ENCODE measurements at regions not wholly inside any gene's neighbourhood (a gene's known extent, or its start where the extent isn't known, plus 50 kb on each side); places are given as distances from the start of the nearest gene placed in this dataset.
A peak's percentile ranks its signal among the peaks of the same experiment; 100 is the strongest.

DNA sequence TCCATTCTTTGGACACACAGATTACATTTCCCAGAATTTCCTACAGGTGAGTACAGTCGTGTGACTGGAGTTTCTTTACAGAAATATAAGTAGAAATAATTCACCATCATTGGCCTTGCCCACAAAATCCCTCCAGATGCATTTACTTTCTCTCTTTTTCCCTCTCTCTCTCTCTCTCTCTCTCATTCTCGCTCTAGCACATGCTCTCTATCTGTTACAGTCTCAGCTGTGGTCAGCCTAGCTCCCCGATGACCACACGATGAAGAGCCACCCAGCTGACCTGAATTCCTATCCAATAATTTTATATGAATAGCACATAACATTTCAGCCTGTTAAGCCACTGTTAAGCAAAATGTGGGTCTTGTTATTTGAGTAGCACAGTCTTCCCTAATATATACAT is 507.9 kb downstream of the PCDH7 start:
- no peak overlapping the region for H4K8ac ChIP-seq (replicated peaks; ENCODE audit: insufficient read length, low read depth, low read length)
- H2BK5ac ChIP-seq (ENCODE audit: insufficient read length, low read length): no peak overlapping the region
- H2BK120ac ChIP-seq (ENCODE audit: low read depth, low read length, poor library complexity, severe bottlenecking): no peak overlapping the region
- H3K9me3 Mint-ChIP-seq: no peaks in the 10 kb centered on the region
- no peak overlapping the region for H2BK20ac ChIP-seq (ENCODE audit: low read depth, low read length, poor library complexity, severe bottlenecking)
- no peaks in the 10 kb centered on the region for H3K27me3 ChIP-seq (ENCODE audit: insufficient read depth, low read length)
- no peaks in the 10 kb centered on the region for H3K9me3 ChIP-seq (ENCODE audit: control insufficient read depth, low read depth, low read length)
- H3K9ac ChIP-seq (ENCODE audit: extremely low read depth, insufficient read length, low read length): no peak overlapping the region
- TF ChIP-seq, protein P1, sequence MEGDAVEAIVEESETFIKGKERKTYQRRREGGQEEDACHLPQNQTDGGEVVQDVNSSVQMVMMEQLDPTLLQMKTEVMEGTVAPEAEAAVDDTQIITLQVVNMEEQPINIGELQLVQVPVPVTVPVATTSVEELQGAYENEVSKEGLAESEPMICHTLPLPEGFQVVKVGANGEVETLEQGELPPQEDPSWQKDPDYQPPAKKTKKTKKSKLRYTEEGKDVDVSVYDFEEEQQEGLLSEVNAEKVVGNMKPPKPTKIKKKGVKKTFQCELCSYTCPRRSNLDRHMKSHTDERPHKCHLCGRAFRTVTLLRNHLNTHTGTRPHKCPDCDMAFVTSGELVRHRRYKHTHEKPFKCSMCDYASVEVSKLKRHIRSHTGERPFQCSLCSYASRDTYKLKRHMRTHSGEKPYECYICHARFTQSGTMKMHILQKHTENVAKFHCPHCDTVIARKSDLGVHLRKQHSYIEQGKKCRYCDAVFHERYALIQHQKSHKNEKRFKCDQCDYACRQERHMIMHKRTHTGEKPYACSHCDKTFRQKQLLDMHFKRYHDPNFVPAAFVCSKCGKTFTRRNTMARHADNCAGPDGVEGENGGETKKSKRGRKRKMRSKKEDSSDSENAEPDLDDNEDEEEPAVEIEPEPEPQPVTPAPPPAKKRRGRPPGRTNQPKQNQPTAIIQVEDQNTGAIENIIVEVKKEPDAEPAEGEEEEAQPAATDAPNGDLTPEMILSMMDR (conservative IDR thresholded peaks at IDR 0.05): no peak
- H2AFZ ChIP-seq (ENCODE audit: low read length): no peak overlapping the region
- no peak overlapping the region for H3K18ac ChIP-seq (ENCODE audit: insufficient read length, low read depth, low read length)
- H3K27ac ChIP-seq (ENCODE audit: insufficient read length, low read depth, low read length): no peak overlapping the region
- WGBS (ENCODE audit: extremely low coverage, insufficient read length, low lambda C conversion rate): no CpG with 5 or more reads among the region's 4 CpGs
- H3T11ph ChIP-seq (ENCODE audit: low read length): no peak overlapping the region
- no peak overlapping the region for H3K4ac ChIP-seq (ENCODE audit: low read depth, low read length)
- H3K4me1 Mint-ChIP-seq: 0 out of 4 replicates have a peak, but pooled peaks cover 0 to 3% of the 10 kb centered on the region in 2 experiments
- no peak overlapping the region for H3K14ac ChIP-seq (ENCODE audit: insufficient read depth, low read length)
- no peak overlapping the region for H3K4me3 Mint-ChIP-seq
- no peaks in the 10 kb centered on the region for H3K79me2 ChIP-seq (ENCODE audit: insufficient read depth, low read length)
- H3K56ac ChIP-seq (ENCODE audit: insufficient read length, low read depth, low read length): no peak overlapping the region
- no peak overlapping the region for H2BK15ac ChIP-seq (ENCODE audit: low read depth, low read length)
- no peak overlapping the region for H4K5ac ChIP-seq (ENCODE audit: insufficient read length, low read depth, low read length)
- no peak overlapping the region for H4K91ac ChIP-seq (ENCODE audit: insufficient read length, low read depth, low read length)
- H3K4me1 ChIP-seq (ENCODE audit: insufficient read depth, low read length): no peaks in the 10 kb centered on the region
- no peaks in the 10 kb centered on the region for H3K36me3 Mint-ChIP-seq (ENCODE audit: insufficient read depth in 1 of 3, low read depth in 3 of 3)
- no peak for DNase-seq
- H3K27ac Mint-ChIP-seq: 0 out of 7 replicates have a peak overlapping the region, but pooled peaks of 1 of the 3 experiments have one; percentile 8
- no peak overlapping the region for H3K4me2 ChIP-seq (ENCODE audit: insufficient read depth, insufficient read length, low read length)
- H2BK12ac ChIP-seq (ENCODE audit: insufficient read length, low read depth, low read length): no peak overlapping the region
- no peaks in the 10 kb centered on the region for H3K79me1 ChIP-seq (ENCODE audit: insufficient read depth, low read depth, low read length, poor library complexity, severe bottlenecking)
- no peaks in the 10 kb centered on the region for H4K20me1 ChIP-seq (ENCODE audit: control insufficient read depth, insufficient read depth, insufficient read length)
- H3K23me2 ChIP-seq (ENCODE audit: insufficient read length, low read depth, low read length, poor library complexity, severe bottlenecking): no peaks in the 10 kb centered on the region
- H3K23ac ChIP-seq (ENCODE audit: insufficient read length, low read depth, low read length): no peak overlapping the region
- H3K27me3 Mint-ChIP-seq (ENCODE audit: low read depth): no peaks in the 10 kb centered on the region
- H2AK5ac ChIP-seq (ENCODE audit: insufficient read length, low read length): no peak overlapping the region

Data from H9 (cell line).